ENCODE measurements at regions not wholly inside any gene's neighbourhood (a gene's known extent, or its start where the extent isn't known, plus 50 kb on each side); places are given as distances from the start of the nearest gene placed in this dataset.

DNA sequence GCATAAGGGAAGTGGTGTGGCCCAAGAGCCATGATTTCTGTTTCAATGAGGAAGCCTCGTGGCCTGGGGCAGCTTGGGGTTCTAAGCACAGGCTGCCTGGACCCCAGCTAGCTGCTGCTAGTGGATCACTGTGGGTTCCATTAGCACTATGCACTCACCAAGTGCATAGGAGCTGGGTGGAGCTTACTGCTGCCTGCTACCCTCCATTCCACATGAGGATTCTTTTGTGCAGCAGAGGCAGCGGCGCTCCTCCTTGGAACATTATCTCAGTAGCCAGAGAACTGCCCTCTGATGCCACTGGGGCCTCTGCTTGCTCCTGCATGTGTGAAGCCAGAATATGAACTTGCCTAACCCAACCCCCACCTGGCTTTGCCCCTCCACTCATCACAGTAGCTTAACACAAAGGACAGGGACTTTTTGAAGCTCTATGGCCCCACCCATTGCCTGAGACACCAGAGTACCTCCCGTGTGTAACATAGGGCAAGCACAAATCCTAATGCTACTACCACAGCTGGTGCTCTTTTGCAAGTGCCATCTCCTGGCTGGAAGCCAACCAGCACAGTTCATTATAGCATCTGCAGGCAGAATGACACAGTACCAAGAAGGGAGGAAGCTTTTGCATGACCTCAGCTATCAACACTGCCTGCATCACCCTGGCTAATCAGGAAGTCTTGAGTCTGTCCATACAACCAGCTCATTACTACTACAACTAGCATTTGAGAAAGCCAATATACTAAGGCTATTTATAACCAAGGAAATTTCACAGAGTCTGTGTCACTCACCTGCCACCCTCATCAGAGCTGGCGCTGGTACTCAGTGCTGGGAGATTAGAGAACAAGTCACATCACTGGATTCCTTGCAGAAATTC, 297.0 kb upstream of the GULP1 start:
- WGBS, result 59% methylated on average over 5 of the region's 5 CpGs
- intact Hi-C loops (cut with DNase I), result no loop called here
- no peak overlapping the region for H3K27ac ChIP-seq (ENCODE audit: low read length)
- DNase-seq (peak in 2 of 3 donors; percentile 16 to 55), ATAC-seq (peak; percentile 61 to 72)
- no peak overlapping the region for H3K4me3 ChIP-seq (ENCODE audit: low read length)
- no peaks in the 10 kb centered on the region for H3K9me3 ChIP-seq (ENCODE audit: control insufficient read depth, low read length)
- no peaks in the 10 kb centered on the region for H3K4me1 ChIP-seq (ENCODE audit: control insufficient read depth, insufficient read depth, low read length)
- no peaks in the 10 kb centered on the region for H3K27me3 ChIP-seq (ENCODE audit: control insufficient read depth, insufficient read depth)

DNA sequence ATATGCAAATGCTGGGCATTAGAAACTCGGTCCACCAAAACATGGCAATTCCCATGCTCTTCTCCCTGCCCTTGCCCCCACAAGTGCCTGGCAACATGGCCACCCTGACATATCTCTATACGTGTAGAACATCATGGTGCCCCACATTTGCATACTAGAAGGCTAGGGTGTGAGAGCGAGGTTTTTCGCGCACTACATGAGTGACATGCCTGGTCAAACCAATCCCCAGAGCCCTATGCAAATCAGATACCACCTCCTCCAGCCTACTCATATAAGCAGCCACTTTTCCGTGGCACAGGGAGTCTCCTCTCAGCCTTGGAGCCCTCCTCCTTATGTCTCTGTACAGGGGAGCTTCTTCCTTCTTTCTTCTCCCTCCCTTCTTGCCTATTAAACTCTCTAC, 296.1 kb upstream of the GULP1 start:
- WGBS, result 80% methylated on average over 6 of the region's 6 CpGs

DNA sequence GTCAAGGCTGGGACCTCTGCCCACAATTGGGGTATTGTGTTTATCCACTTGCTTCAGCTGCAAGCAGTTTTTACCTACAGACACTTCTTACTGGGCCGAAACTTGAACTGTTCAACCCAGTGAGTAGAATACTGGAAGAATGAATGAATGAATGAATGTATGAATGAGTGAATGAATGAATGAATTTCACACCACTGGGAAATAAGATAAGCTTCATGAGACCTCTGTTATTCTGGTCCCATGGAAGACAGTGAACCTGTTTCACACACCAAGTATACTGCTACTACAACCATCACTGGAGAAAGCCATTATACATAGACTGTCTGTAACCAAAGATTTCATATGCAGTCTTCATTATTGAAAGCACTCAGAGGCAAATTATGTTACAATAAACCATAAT, 295.0 kb upstream of the GULP1 start:
- Histone ChIP-seq H3K9me3 (ENCODE audit: control insufficient read depth, low read length) (no peaks in the 10 kb centered on the region), H3K27ac (ENCODE audit: low read length) (no peak overlapping the region), H3K4me3 (ENCODE audit: low read length) (no peak overlapping the region), H3K4me1 (ENCODE audit: control insufficient read depth, insufficient read depth, low read length) (no peaks in the 10 kb centered on the region), H3K27me3 (ENCODE audit: control insufficient read depth, insufficient read depth) (no peaks in the 10 kb centered on the region)
- intact Hi-C loops (cut with DNase I), result no loop called here
- WGBS, result 100% methylated on average over 1 of the region's 1 CpG
- DNase-seq (no peak), ATAC-seq (no peak)

More for the DNA sequence above, 296.1 kb upstream of the GULP1 start:
- DNase-seq, result no peak
- Histone ChIP-seq H3K9me3 (ENCODE audit: control insufficient read depth, low read length) (no peaks in the 10 kb centered on the region), H3K27ac (ENCODE audit: low read length) (no peak overlapping the region), H3K4me1 (ENCODE audit: control insufficient read depth, insufficient read depth, low read length) (no peaks in the 10 kb centered on the region), H3K27me3 (ENCODE audit: control insufficient read depth, insufficient read depth) (no peaks in the 10 kb centered on the region), H3K4me3 (ENCODE audit: low read length) (no peak overlapping the region)
- no peak for ATAC-seq
- intact Hi-C loops (cut with DNase I), result no loop called here

DNA sequence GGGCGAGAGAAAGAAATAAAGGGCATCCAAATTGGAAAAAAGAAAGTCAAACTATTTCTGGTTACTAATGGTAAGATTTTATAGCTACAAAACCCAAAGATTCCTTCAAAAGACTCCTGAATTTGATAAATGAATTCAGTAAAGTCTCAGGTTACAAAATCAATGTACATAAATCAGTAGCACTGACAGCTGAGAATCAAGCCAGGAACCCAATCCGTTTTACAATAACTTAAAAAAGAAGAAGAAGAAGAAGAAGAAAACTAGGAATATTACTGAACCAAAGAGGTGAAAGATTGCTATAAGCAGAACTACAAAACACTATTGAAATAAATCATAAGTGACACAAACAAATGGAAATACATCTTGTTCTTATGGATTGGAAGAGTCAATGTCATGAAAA, 291.5 kb upstream of the GULP1 start:
- no peaks in the 10 kb centered on the region for H3K4me1 ChIP-seq (ENCODE audit: control insufficient read depth, insufficient read depth, low read length)
- intact Hi-C loops (cut with DNase I), result no loop called here
- no peak overlapping the region for H3K4me3 ChIP-seq (ENCODE audit: low read length)
- no peaks in the 10 kb centered on the region for H3K9me3 ChIP-seq (ENCODE audit: control insufficient read depth, low read length)
- no peaks in the 10 kb centered on the region for H3K27me3 ChIP-seq (ENCODE audit: control insufficient read depth, insufficient read depth)
- WGBS, result 40% methylated on average over 2 of the region's 2 CpGs
- DNase-seq (no peak), ATAC-seq (no peak)
- H3K27ac ChIP-seq (ENCODE audit: low read length), result no peak overlapping the region

DNA sequence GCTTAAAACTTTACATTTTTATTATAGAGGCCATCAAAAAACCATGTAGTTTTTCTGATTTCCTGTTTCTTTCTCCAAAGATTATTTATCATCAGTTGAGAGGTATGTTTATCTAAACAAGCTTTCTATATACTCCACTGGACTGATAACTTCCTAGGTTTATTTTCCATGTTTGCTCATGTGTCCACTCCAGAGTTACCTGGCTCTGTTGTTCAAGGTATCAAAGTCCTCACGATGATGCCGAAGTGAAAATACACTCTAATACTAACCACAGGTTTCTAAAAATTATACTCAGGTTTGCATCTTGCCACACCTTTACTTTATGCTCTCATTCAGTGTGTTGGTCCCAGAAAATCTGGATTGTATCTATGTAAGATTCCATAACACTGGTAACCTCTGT, 287.9 kb upstream of the GULP1 start:
- Histone ChIP-seq H3K9me3 (ENCODE audit: control insufficient read depth, low read length) (no peaks in the 10 kb centered on the region), H3K27me3 (ENCODE audit: control insufficient read depth, insufficient read depth) (no peaks in the 10 kb centered on the region), H3K27ac (ENCODE audit: low read length) (no peak overlapping the region), H3K4me3 (ENCODE audit: low read length) (no peak overlapping the region), H3K4me1 (ENCODE audit: control insufficient read depth, insufficient read depth, low read length) (no peaks in the 10 kb centered on the region)
- no peak for ATAC-seq
- WGBS, result 63% methylated on average over 2 of the region's 2 CpGs
- no peak for DNase-seq
- intact Hi-C loops (cut with DNase I), result no loop called here

DNA sequence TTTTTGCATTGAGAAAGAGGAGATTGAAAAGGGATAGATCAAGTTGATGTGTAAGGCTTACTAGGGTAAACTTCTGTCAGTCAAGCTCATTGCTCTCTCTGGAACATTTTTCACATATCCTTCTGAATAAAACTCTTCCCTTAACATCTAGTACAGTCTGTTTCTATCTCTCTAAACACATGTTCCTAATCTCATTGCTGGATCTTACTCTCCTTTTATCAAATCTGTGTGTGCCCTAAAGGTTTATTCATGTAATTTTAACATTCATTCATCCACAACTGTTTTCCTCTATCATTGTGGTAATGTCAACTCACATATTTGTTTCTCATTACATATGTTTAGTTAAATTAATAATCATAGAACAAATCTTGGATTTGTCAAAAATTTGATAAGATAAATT, 277.9 kb upstream of the GULP1 start:
- Histone ChIP-seq H3K4me1 (ENCODE audit: control insufficient read depth, insufficient read depth, low read length) (no peaks in the 10 kb centered on the region), H3K9me3 (ENCODE audit: control insufficient read depth, low read length) (no peaks in the 10 kb centered on the region), H3K27ac (ENCODE audit: low read length) (no peak overlapping the region), H3K4me3 (ENCODE audit: low read length) (no peak overlapping the region), H3K27me3 (ENCODE audit: control insufficient read depth, insufficient read depth) (no peaks in the 10 kb centered on the region)
- intact Hi-C loops (cut with DNase I), result no loop called here
- ATAC-seq, result no peak
- no peak for DNase-seq

DNA sequence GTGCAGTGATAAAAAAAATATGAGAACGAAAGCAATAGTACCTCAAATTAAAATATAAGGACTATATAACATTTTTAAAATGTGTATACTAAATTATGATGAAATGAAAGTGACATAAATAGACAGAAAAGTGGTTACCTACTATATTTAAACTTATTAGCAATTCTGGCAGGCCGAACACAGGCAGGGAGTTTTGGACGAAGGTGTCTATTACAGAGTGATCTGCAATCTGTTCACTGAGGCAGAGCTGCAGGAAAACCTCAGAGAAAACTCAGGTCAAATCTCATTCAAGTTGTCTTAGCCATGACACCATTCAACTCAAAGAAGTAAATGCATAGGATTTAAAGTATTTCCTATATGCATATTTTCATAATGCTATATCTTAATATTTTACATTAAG, 274.8 kb upstream of the GULP1 start:
- no peaks in the 10 kb centered on the region for H3K27me3 ChIP-seq (ENCODE audit: control insufficient read depth, insufficient read depth)
- H3K9me3 ChIP-seq (ENCODE audit: control insufficient read depth, low read length), result no peaks in the 10 kb centered on the region
- intact Hi-C loops (cut with DNase I), result no loop called here
- no peak overlapping the region for H3K27ac ChIP-seq (ENCODE audit: low read length)
- ATAC-seq, result no peak
- no peak overlapping the region for H3K4me3 ChIP-seq (ENCODE audit: low read length)
- WGBS, result 79% methylated on average over 3 of the region's 3 CpGs
- no peaks in the 10 kb centered on the region for H3K4me1 ChIP-seq (ENCODE audit: control insufficient read depth, insufficient read depth, low read length)
- DNase-seq, result no peak

DNA sequence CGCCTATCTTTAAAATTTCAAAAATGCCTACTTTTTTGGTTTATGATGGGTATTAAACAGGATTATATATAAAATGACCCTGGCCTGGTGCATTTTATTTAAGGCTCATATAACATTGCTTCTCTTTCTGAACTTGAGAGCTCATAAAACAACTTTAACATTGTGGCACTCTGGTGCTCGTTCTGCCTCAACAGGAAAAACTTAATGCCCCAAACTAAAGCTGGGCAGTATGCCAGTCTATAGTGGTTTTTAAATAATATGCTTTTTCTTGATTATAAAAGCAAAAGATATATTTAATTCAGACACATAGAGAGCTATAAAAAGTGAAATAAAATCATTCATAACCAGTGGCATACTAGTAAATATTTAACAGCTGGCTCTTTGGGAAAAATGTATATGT, 269.3 kb upstream of the GULP1 start:
- H3K27me3 ChIP-seq (ENCODE audit: control insufficient read depth, insufficient read depth), result no peaks in the 10 kb centered on the region
- intact Hi-C loops (cut with DNase I), result no loop called here
- H3K4me1 ChIP-seq (ENCODE audit: control insufficient read depth, insufficient read depth, low read length), result no peaks in the 10 kb centered on the region
- H3K27ac ChIP-seq (ENCODE audit: low read length), result no peak overlapping the region
- no peaks in the 10 kb centered on the region for H3K9me3 ChIP-seq (ENCODE audit: control insufficient read depth, low read length)
- DNase-seq, result no peak
- 77% methylated on average over 2 of the region's 2 CpGs for WGBS
- ATAC-seq, result no peak
- H3K4me3 ChIP-seq (ENCODE audit: low read length), result no peak overlapping the region

DNA sequence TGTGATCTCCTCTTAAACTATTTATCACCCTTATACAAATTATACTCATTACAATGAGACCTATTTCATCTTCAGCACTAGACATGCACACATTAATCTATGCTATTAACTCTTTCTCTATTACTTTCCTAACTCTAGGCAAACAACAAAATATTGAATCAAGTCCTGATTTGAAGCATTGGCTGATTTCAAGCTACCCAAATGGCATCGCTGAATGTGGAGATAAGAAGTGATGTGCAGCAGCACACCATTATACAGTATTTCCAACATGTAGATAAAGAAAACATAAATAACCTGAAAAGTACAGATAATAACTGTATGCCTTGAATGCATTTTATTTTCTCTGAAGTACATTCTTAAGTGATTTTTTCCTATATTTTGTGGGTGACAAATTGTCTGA, 268.6 kb upstream of the GULP1 start:
- no peak overlapping the region for H3K27ac ChIP-seq (ENCODE audit: low read length)

DNA sequence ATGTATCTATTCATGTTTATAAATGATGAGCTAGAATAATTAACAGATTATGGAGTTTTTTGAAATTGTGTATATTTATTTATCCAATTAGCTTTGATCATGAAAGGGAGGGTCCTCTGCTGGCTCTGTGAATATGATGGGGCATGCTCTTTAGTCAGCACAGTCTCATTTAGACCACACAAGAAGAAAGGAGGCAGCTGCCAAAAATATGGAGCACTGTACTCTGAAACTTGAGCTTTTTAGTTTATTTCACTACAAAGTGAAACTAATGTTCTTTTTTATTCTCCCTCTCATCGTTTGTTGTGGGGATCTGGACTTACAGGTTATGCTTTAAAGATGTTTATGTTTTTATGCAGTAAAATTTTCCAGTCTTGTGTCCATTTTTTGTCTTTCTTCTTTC, 266.9 kb upstream of the GULP1 start:
- Histone ChIP-seq H3K27me3 (ENCODE audit: control insufficient read depth, insufficient read depth) (no peaks in the 10 kb centered on the region), H3K9me3 (ENCODE audit: control insufficient read depth, low read length) (no peaks in the 10 kb centered on the region), H3K27ac (ENCODE audit: low read length) (no peak overlapping the region), H3K4me3 (ENCODE audit: low read length) (no peak overlapping the region), H3K4me1 (ENCODE audit: control insufficient read depth, insufficient read depth, low read length) (no peaks in the 10 kb centered on the region)
- DNase-seq (no peak), ATAC-seq (no peak)
- intact Hi-C loops (cut with DNase I), result no loop called here
- 57% methylated on average over 1 of the region's 1 CpG for WGBS

More for the DNA sequence above, 268.6 kb upstream of the GULP1 start:
- no peak for ATAC-seq
- Histone ChIP-seq H3K27me3 (ENCODE audit: control insufficient read depth, insufficient read depth) (no peaks in the 10 kb centered on the region), H3K9me3 (ENCODE audit: control insufficient read depth, low read length) (no peaks in the 10 kb centered on the region), H3K4me1 (ENCODE audit: control insufficient read depth, insufficient read depth, low read length) (no peaks in the 10 kb centered on the region), H3K4me3 (ENCODE audit: low read length) (no peak overlapping the region)
- 70% methylated on average over 1 of the region's 1 CpG for WGBS
- intact Hi-C loops (cut with DNase I), result no loop called here
- no peak for DNase-seq

DNA sequence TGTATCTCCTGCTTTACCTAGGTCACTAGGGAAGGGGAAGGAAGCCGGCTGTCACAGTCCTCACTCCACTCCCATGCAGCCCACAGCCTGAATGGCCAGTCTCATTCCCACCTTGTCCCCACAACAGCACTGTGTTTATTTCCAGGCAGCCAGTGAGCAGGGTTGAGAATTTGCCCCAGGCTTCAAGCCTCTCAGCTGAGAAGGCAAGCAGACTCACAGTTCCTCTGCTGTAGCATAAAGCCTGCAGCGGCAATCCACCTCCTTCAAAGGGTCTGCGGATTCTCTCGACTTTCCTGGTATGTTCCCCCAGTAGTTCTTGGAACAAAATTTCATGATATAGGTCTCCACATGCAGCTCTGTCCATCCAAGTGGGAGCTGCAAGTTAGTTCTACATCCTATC, 262.9 kb upstream of the GULP1 start:
- 76% methylated on average over 4 of the region's 4 CpGs for WGBS
- intact Hi-C loops (cut with DNase I), result no loop called here
- DNase-seq, result no peak
- no peak overlapping the region for H3K4me3 ChIP-seq (ENCODE audit: low read length)
- no peak overlapping the region for H3K27ac ChIP-seq (ENCODE audit: low read length)
- H3K9me3 ChIP-seq (ENCODE audit: control insufficient read depth, low read length), result no peaks in the 10 kb centered on the region
- ATAC-seq, result no peak
- H3K27me3 ChIP-seq (ENCODE audit: control insufficient read depth, insufficient read depth), result no peaks in the 10 kb centered on the region
- H3K4me1 ChIP-seq (ENCODE audit: control insufficient read depth, insufficient read depth, low read length), result no peaks in the 10 kb centered on the region

DNA sequence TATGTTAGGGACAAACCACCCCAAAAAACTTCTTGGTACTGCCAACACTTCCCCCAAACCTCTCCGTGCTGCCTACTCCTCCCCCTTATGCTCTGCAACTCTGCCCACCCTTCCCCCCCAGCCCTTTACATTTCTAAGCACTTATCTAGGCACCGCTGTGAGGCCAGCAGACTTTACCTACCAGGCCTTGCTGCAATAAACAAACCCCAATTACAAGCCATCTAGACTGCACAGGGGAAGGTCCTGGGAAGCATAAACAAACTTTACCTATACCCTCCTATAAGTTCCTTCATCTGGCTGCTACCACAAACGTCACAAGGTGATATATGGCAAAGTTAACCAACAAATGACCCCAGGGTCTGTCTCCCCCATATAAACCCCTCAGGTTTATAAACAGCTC, 259.4 kb upstream of the GULP1 start:
- no peak for DNase-seq
- intact Hi-C loops (cut with DNase I), result no loop called here
- H3K9me3 ChIP-seq (ENCODE audit: control insufficient read depth, low read length), result no peaks in the 10 kb centered on the region
- no peaks in the 10 kb centered on the region for H3K4me1 ChIP-seq (ENCODE audit: control insufficient read depth, insufficient read depth, low read length)
- no peak for ATAC-seq
- H3K27ac ChIP-seq (ENCODE audit: low read length), result no peak overlapping the region
- H3K27me3 ChIP-seq (ENCODE audit: control insufficient read depth, insufficient read depth), result no peaks in the 10 kb centered on the region
- no peak overlapping the region for H3K4me3 ChIP-seq (ENCODE audit: low read length)
- 45% methylated on average over 3 of the region's 3 CpGs for WGBS

Data from right cardiac atrium (tissue), 5 donors.